Heart left ventricle (tissue), 13 donors: ENCODE measurements at regions not wholly inside any gene's neighbourhood (a gene's known extent, or its start where the extent isn't known, plus 50 kb on each side); places are given as distances from the start of the nearest gene placed in this dataset.
"Not testable (repeated sequence)": the region's sequence is repeated elsewhere in the genome, so short reads cannot be mapped to it uniquely, and the experiment has no call there.

Source experiments
- POLR2A ChIP-seq, 2 donors: fragments of 450-650 bp; IDR thresholded peaks; one replicate each; pipeline ENCODE4 v1.6.1; 2017; ENCODE audit warnings: antibody characterized with exemption in 2 of 2, mild to moderate bottlenecking in 2 of 2, moderate library complexity in 2 of 2
- TF ChIP-seq, protein P1 (sequence below), 12 donors: fragments of 200-600 bp; sonication (generic) in 4 of 12; IDR thresholded peaks; one replicate each; pipeline versions ENCODE4 v1.5.0 to v1.8.0; 2018 to 2022; ENCODE audit warnings: antibody characterized with exemption in 12 of 12, mild to moderate bottlenecking in 5 of 12
- donor health status: ischemic (EF 13 %, LVEDD 7.1; RV severe dilation, severe dysfunction).
- donor health status: DM: no; HTN: yes; CAD: no.
- donor health status: DM: no; HTN: no; CAD: no.
- donor health status: ischemic (EF 25% LVEDD 6.9; RV normal size, moderate dysfunction).
- donor health status: ischemic (EF 25% LVEDD 5.7; RV mildly dilated, moderate dysfunction).
- donor health status: ischemic (EF 35%, LVEDD 5.7; RV mildly dilated, moderate dysfunction).
- donor health status: nonischemic (EF 11% LVEDD 7.7; RV severe dilation, severe dysfunction).
- donor health status: DM: yes; HTN: yes; CAD: no.
- donor health status: PGD.
- donor health status: ischemic (EF 29% LVEDD 5.4; RV normal size, mild dysfunction).
- donor health status: nonischemic (EF 23%, LVEDD 6.1; RV moderate dilation, normal function).

- TF ChIP-seq POLR2A (IDR thresholded peaks at IDR 0.05): not testable (repeated sequence)
- TF ChIP-seq, protein P1, sequence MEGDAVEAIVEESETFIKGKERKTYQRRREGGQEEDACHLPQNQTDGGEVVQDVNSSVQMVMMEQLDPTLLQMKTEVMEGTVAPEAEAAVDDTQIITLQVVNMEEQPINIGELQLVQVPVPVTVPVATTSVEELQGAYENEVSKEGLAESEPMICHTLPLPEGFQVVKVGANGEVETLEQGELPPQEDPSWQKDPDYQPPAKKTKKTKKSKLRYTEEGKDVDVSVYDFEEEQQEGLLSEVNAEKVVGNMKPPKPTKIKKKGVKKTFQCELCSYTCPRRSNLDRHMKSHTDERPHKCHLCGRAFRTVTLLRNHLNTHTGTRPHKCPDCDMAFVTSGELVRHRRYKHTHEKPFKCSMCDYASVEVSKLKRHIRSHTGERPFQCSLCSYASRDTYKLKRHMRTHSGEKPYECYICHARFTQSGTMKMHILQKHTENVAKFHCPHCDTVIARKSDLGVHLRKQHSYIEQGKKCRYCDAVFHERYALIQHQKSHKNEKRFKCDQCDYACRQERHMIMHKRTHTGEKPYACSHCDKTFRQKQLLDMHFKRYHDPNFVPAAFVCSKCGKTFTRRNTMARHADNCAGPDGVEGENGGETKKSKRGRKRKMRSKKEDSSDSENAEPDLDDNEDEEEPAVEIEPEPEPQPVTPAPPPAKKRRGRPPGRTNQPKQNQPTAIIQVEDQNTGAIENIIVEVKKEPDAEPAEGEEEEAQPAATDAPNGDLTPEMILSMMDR (IDR thresholded peaks at IDR 0.05): not testable (repeated sequence)
Observed at GRCh38 chr5:52102311-52102710, 685.4 kb upstream of the ITGA1 start.
